HG02571 (cell line): ENCODE measurements at regions not wholly inside any gene's neighbourhood (a gene's known extent, or its start where the extent isn't known, plus 50 kb on each side); places are given as distances from the start of the nearest gene placed in this dataset.
"Not testable (repeated sequence)": the region's sequence is repeated elsewhere in the genome, so short reads cannot be mapped to it uniquely, and the experiment has no call there.

Source experiments
- ATAC-seq: cut with Tn5 transposase; IDR thresholded peaks from one replicate; pipeline ENCODE4 v1.9.1; 2021; ENCODE audit warnings: mild to moderate bottlenecking, moderate library complexity; ENCODE audit not compliant: unreplicated experiment

DNA sequence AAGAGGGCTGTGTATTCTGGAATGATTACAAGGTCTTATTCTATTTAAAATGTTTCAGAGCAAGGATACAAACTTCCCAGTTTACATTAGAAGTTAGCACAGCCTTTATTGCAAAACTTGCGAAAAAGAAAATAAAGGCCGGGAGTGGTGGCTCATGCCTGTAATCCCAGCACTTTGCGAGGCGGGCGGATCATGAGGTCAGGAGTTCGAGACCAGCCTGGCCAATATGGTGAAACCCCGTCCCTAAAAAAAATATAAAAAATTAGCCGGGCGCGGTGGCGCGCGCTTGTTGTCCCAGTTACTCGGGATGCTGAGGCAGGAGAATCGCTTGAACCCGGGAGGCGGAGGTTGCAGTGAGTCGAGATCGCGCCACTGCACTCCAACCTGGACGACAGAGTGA lies 87.1 kb downstream of the TRIM27 start:
- ATAC-seq: not testable (repeated sequence)

DNA sequence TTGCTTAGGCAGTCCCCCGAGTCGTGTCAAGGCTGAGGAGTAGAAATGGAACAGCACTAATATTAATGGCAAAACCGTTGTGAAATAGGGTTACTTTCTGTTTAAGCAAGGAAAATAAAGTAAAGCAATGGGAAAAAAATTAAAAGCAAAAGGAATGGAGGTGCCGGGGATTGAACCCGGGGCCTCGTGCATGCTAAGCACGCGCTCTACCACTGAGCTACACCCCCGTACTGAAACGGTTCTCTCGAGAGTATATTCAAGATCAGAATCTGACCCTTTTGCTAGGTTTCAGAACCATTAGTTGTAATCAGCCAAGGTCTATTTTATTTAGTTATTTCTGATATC lies 85.5 kb downstream of the TRIM27 start:
- ATAC-seq: peak; percentile 34

DNA sequence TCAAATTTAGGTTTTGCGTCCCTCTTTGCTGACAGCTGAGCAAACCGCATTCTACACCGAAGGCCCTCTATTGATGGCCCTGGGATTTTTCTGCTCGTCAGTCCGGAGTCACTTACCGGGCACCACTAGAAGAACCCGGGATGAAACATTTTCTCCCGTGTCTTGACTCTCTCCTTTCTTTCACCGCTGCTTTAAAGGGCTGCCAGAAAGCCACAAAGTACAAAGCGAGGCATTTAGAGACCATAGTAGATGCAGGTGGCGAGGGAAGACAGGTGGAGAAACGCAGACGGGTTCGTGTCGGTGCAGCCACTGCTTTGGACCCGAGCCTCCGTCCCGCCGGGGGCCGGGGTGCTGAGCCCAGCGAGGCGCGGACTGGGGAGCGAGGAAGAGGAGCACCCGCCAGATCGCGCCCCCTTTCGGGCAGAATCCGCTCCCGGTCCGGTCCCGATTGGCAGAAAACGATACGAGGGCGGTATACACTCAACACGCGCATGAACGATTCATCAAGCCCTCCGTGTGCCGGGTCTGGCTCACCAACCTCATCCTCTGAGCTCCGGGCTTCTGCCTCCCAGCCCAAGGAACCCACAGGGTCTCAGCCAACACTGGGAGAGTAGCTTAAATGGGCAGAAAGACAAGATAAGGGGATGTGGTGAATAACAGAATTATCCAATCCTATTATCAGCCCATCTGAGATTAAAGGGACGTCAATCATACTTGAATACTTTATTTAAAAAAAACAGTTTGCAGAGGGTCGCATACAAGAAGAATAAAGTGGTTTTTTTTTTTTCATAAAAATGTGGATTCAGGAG lies 84.9 kb downstream of the TRIM27 start:
- ATAC-seq: peak; percentile 57

DNA sequence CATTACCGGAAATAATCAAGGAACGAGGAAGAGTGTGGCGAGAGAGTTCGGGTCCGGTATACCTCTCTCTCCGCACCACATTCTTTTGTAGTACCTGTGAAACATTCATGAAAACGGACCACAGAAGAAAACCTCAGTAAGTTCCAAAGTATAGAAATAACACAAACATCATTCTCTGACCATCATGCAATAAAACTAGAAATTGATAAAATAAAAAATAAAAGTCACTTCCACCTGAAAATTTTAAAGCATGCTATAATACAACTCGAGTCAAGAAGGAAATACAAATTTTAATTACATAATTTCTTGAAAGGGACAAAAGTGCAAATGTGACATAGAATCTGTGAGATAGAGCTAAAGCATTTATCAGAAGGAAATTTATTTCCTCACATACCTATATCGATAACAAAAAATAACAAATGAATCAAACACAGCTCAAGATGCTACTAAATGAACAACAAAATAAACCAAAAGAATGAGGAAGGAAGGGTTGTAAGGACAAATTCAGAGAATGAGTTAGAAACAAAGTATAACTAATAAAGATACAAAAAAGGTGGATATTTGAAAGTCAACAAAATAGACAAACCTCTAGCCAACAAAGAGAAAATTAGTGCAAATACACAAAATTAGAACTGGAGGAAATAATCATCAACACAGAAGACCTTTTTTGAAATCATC lies 84.2 kb downstream of the TRIM27 start:
- no peak for ATAC-seq

DNA sequence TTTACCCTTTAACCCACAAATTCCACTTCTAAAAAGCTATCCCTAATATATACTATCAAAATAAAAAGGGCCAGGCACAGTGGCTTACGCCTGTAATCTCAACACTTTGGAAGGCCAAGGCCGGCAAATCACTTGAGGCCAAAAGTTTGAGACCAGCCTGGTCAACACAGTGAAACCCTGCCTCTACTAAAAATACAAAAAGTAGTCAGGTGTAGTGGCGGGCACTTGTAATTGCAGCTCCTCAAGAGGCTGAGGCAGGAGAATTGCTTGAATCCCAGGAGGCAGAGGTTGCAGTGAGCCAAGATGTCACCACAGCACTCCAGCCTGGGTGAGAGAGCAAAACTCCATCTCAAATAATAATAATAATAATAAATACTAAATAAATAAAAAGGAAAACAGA lies 82.5 kb downstream of the TRIM27 start:
- no peak for ATAC-seq

DNA sequence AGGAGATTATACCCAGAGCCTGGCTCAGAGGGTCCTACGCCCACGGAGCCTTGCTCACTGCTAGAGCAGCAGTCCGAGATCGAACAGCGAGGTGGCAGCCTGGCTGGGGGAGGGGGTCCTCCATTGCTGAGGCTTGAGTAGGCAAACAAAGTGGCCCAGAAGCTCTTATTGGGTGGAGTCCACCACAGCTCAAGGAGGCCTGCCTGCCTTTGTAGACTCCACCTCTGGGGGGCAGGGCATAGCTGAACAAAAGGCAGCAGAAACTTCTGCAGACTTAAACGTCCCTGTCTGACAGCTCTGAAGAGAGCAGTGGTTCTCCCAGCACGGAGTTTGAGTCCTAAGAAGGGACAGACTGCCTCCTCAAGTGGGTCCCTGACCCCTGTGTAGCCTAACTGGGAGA lies 75.0 kb downstream of the TRIM27 start:
- not testable (repeated sequence) for ATAC-seq
